K562 (cell line): ENCODE measurements at regions not wholly inside any gene's neighbourhood (a gene's known extent, or its start where the extent isn't known, plus 50 kb on each side); places are given as distances from the start of the nearest gene placed in this dataset.
A peak's percentile ranks its signal among the peaks of the same experiment; 100 is the strongest.

Experiments used
- ATAC-seq: fragments of 200-7000 bp; cut with Tn5 transposase; 3 replicates; pipeline ENCODE4 v1.9.1; 2020; ENCODE audit warnings: moderate library complexity
- BruUV-seq: library from RNA; stranded (reverse); fragments of 400-500 nt; replicated peaks from 2 replicates; lab custom pipeline; 2021; lab: Mats Ljungman, UMichigan
- CTCF ChIA-PET: fragments of 300-600 bp; formaldehyde crosslinking; extraction: SDS; loops from one replicate; lab custom pipeline; 2021; ENCODE audit warnings: low intra/inter-chr PET ratio; lab: Yijun Ruan, JAX
- POLR2A ChIA-PET: fragments of 300-600, 350-650 bp; sonication (Branson Sonifier 250); formaldehyde crosslinking; extraction: SDS; loops from one replicate; lab custom pipeline; 2021; ENCODE audit warnings: antibody characterized with exemption, inconsistent platforms; lab: Yijun Ruan, JAX
- DNase-seq, 4 experiments: peaks; one replicate each; pipeline versions ENCODE4 v3.0.0 to v3.0.0-alpha.2; 2011 to 2018; ENCODE audit warnings: low spot score in 3 of 4, mixed read lengths in 3 of 4; ENCODE audit errors: extremely low read depth in 1 of 4
- FAIRE-seq: peaks from 2 replicates; lab custom pipeline; 2011; peaks lifted over from hg19 to GRCh38; lab: Jason Lieb, UNC
- H2AFZ ChIP-seq: 2 replicates; pipeline ENCODE4 v1.6.0; 2011; ENCODE audit warnings: low read depth, low read length, control low read depth, inconsistent platforms
- H3K27ac ChIP-seq: fragments of 200-600 bp; 3 replicates; pipeline ENCODE4 v1.8.0; 2011; ENCODE audit warnings: low read depth, mild to moderate bottlenecking, control low read depth, inconsistent platforms, low read length, moderate library complexity, mixed read lengths; ENCODE audit errors: extremely low read depth
- H3K27me3 ChIP-seq, 2 experiments: fragments of 300-600 bp in 1 of 2; 2 replicates in 1 of 2; 3 replicates in 1 of 2; pipeline versions ENCODE4 v1.6.0 to v1.8.0; 2011; ENCODE audit warnings: inconsistent platforms in 2 of 2, low read length in 2 of 2, mild to moderate bottlenecking in 1 of 2, mixed read lengths in 1 of 2, moderate library complexity in 1 of 2; ENCODE audit not compliant: control insufficient read depth in 2 of 2, insufficient read depth in 2 of 2
- H3K36me3 ChIP-seq: fragments of 300-600 bp; 3 replicates; pipeline ENCODE4 v1.8.0; 2011; ENCODE audit warnings: mild to moderate bottlenecking, low read length, inconsistent platforms; ENCODE audit not compliant: control insufficient read depth, insufficient read depth
- H3K4me1 ChIP-seq, 2 experiments: fragments of 200-600 bp in 1 of 2; replicated peaks in 1 of 2; 2 replicates in 1 of 2; 3 replicates in 1 of 2; pipeline versions ENCODE4 v1.5.1 to v1.8.0; 2011; ENCODE audit warnings: inconsistent platforms in 2 of 2, low read length in 2 of 2, mild to moderate bottlenecking in 1 of 2, mixed read lengths in 1 of 2, moderate library complexity in 1 of 2; ENCODE audit not compliant: control insufficient read depth in 2 of 2, insufficient read depth in 2 of 2
- H3K4me2 ChIP-seq: 2 replicates; pipeline ENCODE4 v1.6.1; 2011; ENCODE audit warnings: low read length, control low read depth, inconsistent platforms, mixed read lengths; ENCODE audit not compliant: insufficient read depth
- H3K4me3 ChIP-seq: fragments of 200-600 bp; sonication (generic), shearing (Covaris generic); 2 replicates; pipeline ENCODE4 v1.5.1; 2016; ENCODE audit warnings: control low read depth, inconsistent platforms
- H3K79me2 ChIP-seq: fragments of 200-600 bp; 3 replicates; pipeline ENCODE4 v1.8.0; 2011; ENCODE audit warnings: low read length, inconsistent platforms; ENCODE audit not compliant: control insufficient read depth, insufficient read depth
- H3K9ac ChIP-seq, 2 experiments: 2 replicates each; pipeline versions ENCODE4 v1.6.0 to v1.6.1; 2011; ENCODE audit warnings: low read depth in 2 of 2, low read length in 2 of 2, control low read depth in 1 of 2, inconsistent platforms in 1 of 2, mild to moderate bottlenecking in 1 of 2, mixed read lengths in 1 of 2; ENCODE audit not compliant: insufficient read depth in 1 of 2
- H3K9me1 ChIP-seq: one replicate; pipeline ENCODE4 v1.6.0; 2011; ENCODE audit warnings: inconsistent platforms, mild to moderate bottlenecking, low read length, moderate library complexity; ENCODE audit not compliant: control insufficient read depth, insufficient read depth
- H3K9me3 ChIP-seq: replicated peaks from 2 replicates; pipeline ENCODE4 v1.5.1; 2011; ENCODE audit warnings: low read depth, low read length, inconsistent platforms; ENCODE audit not compliant: control insufficient read depth, insufficient read depth
- H4K20me1 ChIP-seq: replicated peaks from 2 replicates; pipeline ENCODE4 v1.6.1; 2011; ENCODE audit warnings: low read length, inconsistent platforms, mixed read lengths; ENCODE audit not compliant: control insufficient read depth, insufficient read depth
- CTCF ChIP-seq, 3 experiments: IDR thresholded peaks in 2 of 3; conservative IDR thresholded peaks in 1 of 3; 2 replicates each; pipeline ENCODE4 v1.5.1; 2011 to 2012; ENCODE audit warnings: low read length in 3 of 3, mild to moderate bottlenecking in 3 of 3, control low read depth in 2 of 3, improper control_type of control experiment in 1 of 3, inconsistent platforms in 1 of 3, low read depth in 1 of 3, mixed read lengths in 1 of 3, moderate library complexity in 1 of 3; ENCODE audit not compliant: insufficient read depth in 2 of 3
- DIDO1 ChIP-seq: fragments of 450-650 bp; IDR thresholded peaks from 2 replicates; pipeline ENCODE4 v1.6.1; 2016; ENCODE audit warnings: low read depth, missing biosample characterization, missing genetic modification characterization
- ELF2 ChIP-seq: fragments of 250-450 bp; sonication (Bioruptor Pico); IDR thresholded peaks from 2 replicates; pipeline ENCODE4 v1.5.0; 2021; ENCODE audit warnings: mild to moderate bottlenecking
- HMG20A ChIP-seq: fragments of 450-650 bp; formaldehyde crosslinking; conservative IDR thresholded peaks from 2 replicates; pipeline ENCODE4 v1.4.0; 2020; ENCODE audit warnings: mild to moderate bottlenecking, mixed read lengths
- KLF6 ChIP-seq: fragments of 250-450 bp; sonication (Bioruptor Pico); IDR thresholded peaks from 2 replicates; pipeline ENCODE4 v1.4.0; 2020; ENCODE audit warnings: mild to moderate bottlenecking, moderate library complexity, borderline replicate concordance
- NBN ChIP-seq: fragments of 450-650 bp; IDR thresholded peaks from 2 replicates; pipeline ENCODE4 v1.6.1; 2016; ENCODE audit warnings: low read depth, mild to moderate bottlenecking
- PHTF2 ChIP-seq: fragments of 250-450 bp; sonication (Bioruptor Pico); IDR thresholded peaks from 2 replicates; pipeline ENCODE4 v1.5.0; 2021; ENCODE audit warnings: mild to moderate bottlenecking
- RCOR1 ChIP-seq, 2 experiments: IDR thresholded peaks; 2 replicates each; pipeline ENCODE4 v1.6.1; 2012; ENCODE audit warnings: low read depth in 2 of 2, low read length in 2 of 2, borderline replicate concordance in 1 of 2, improper control_type of control experiment in 1 of 2
- SAFB ChIP-seq: fragments of 200-400 bp; formaldehyde crosslinking; IDR thresholded peaks from 2 replicates; pipeline ENCODE4 v1.6.1; 2017; ENCODE audit warnings: low read depth, low read length, borderline replicate concordance
- SMAD1 ChIP-seq: fragments of 150-350 bp; IDR thresholded peaks from 2 replicates; pipeline ENCODE4 v1.6.1; 2014; ENCODE audit warnings: low read length, low read depth; ENCODE audit not compliant: partially characterized antibody
- SOX6 ChIP-seq: fragments of 450-650 bp; IDR thresholded peaks from 2 replicates; pipeline ENCODE4 v1.6.1; 2014; ENCODE audit warnings: mild to moderate bottlenecking
- TCFL5 ChIP-seq: fragments of 250-450 bp; sonication (Bioruptor Pico); conservative IDR thresholded peaks from 2 replicates; pipeline ENCODE4 v1.6.1; 2021; ENCODE audit warnings: mild to moderate bottlenecking, moderate library complexity, matching md5 sums
- ZBED1 ChIP-seq: IDR thresholded peaks from 2 replicates; pipeline ENCODE4 v1.6.1; 2014
- ZBTB43 ChIP-seq: sonication (generic); formaldehyde crosslinking; IDR thresholded peaks from 2 replicates; pipeline ENCODE4 v1.8.0; 2023; ENCODE audit warnings: mild to moderate bottlenecking, missing genetic modification reagents
- ZNF134 ChIP-seq: fragments of 250-450 bp; sonication (Bioruptor Pico); conservative IDR thresholded peaks from 2 replicates; pipeline ENCODE4 v1.4.0; 2020
- WGBS: fragments of 100-300 bp; shearing (Covaris generic); methylation state at CpG from one replicate; pipeline ENCODE4 v1.1.6; 2016; ENCODE audit warnings: low coverage, mixed read lengths; ENCODE audit not compliant: insufficient coverage; ENCODE audit errors: missing lambda C conversion rate; 5-methylcytosine and 5-hydroxymethylcytosine counted together
- in situ Hi-C: fragments of 300-500 bp; cut with MboI; formaldehyde crosslinking; loops from 4 replicates; pipeline ENCODE4 v1.15.0; 2018; ENCODE audit warnings: inconsistent platforms, mixed read lengths
- intact Hi-C: fragments of 100-400 bp; cut with micrococcal nuclease; formaldehyde crosslinking; loops from 2 replicates; pipeline ENCODE4 v1.14.2; 2022

- TF ChIP-seq ZBTB43 (CRISPR knock-in tag) (no peak), SOX6 (no peak), SAFB (no peak), NBN (no peak), TCFL5 (CRISPR knock-in tag) (no peak), HMG20A (CRISPR knock-in tag) (no peak), DIDO1 (tag) (no peak), ZNF134 (no peak), PHTF2 (no peak), ZBED1 (no peak)
- TF ChIP-seq, all 486 proteins: peak for 0
These were observed 186.1 kb upstream of the CNTN6 start (continued) for GRCh38 chr3:906739-907138.

GRCh38 chr3:908839-909238 lies 184.0 kb upstream of the CNTN6 start:
- WGBS: 0% methylated on average over 2 of the region's 2 CpGs
- H3K4me1 ChIP-seq: no peaks in the 10 kb centered on the region
- H3K4me3 ChIP-seq: no peak overlapping the region
- DNase-seq: no peak
- H4K20me1 ChIP-seq: no peaks in the 10 kb centered on the region
- FAIRE-seq: no peak
- in situ Hi-C loops (no loop called here), intact Hi-C loops (loop anchor here (10.0 kb wide), 1 partner anchor 1246 kb away; no protein-coding TSS in a partner anchor)
- TF ChIP-seq ELF2 (no peak), SMAD1 (no peak), CTCF (IDR thresholded peaks at IDR 0.05 in 2 of 3, conservative IDR thresholded peaks at IDR 0.05 in 1 of 3; ENCODE audit: insufficient read depth in 2 of 3, low read depth in 1 of 3, low read length in 3 of 3) (0 out of 6 replicates have a peak, but pooled peaks of 1 of the 3 experiments have one; percentile 6), RCOR1 (IDR thresholded peaks at IDR 0.05; ENCODE audit: borderline replicate concordance in 1 of 2, low read depth in 2 of 2, low read length in 2 of 2) (no peak), KLF6 (CRISPR knock-in tag) (no peak), ZNF134 (no peak)
- no peaks in the 10 kb centered on the region for H3K36me3 ChIP-seq
- no peaks in the 10 kb centered on the region for H3K9me1 ChIP-seq
- no peak overlapping the region for H2AFZ ChIP-seq
- ATAC-seq: no peak
- H3K79me2 ChIP-seq: no peaks in the 10 kb centered on the region
- no peak overlapping the region for H3K27ac ChIP-seq
- no peak overlapping the region for H3K9ac ChIP-seq
- CTCF ChIA-PET: no interaction called here
- no TSS peak for BruUV-seq
- H3K27me3 ChIP-seq: no peaks in the 10 kb centered on the region
- no peak overlapping the region for H3K4me2 ChIP-seq
- POLR2A ChIA-PET: no interaction called here
- H3K9me3 ChIP-seq: no peaks in the 10 kb centered on the region
